Osteoblast (primary cell): ENCODE measurements at regions not wholly inside any gene's neighbourhood (a gene's known extent, or its start where the extent isn't known, plus 50 kb on each side); places are given as distances from the start of the nearest gene placed in this dataset.

Experiments
- DNase-seq: peaks from one replicate; pipeline ENCODE4 v3.0.0; 2011; ENCODE audit warnings: low spot score, mixed read lengths; ENCODE audit not compliant: insufficient read length; ENCODE audit errors: missing footprints
- H2AFZ ChIP-seq: 2 replicates; pipeline ENCODE4 v1.6.0; 2011; ENCODE audit warnings: mild to moderate bottlenecking, low read length
- H3K27ac ChIP-seq: 2 replicates; pipeline ENCODE4 v1.5.1; 2011; ENCODE audit warnings: mild to moderate bottlenecking, low read depth, low read length, moderate library complexity
- H3K27me3 ChIP-seq: 2 replicates; pipeline ENCODE4 v1.6.0; 2012; ENCODE audit warnings: mild to moderate bottlenecking, control low read depth, inconsistent platforms, low read length, moderate library complexity; ENCODE audit not compliant: insufficient read depth
- H3K36me3 ChIP-seq: 2 replicates; pipeline ENCODE4 v1.5.1; 2011; ENCODE audit warnings: mild to moderate bottlenecking, low read length, control low read depth, moderate library complexity; ENCODE audit not compliant: insufficient read depth
- H3K4me1 ChIP-seq: 2 replicates; pipeline ENCODE4 v1.5.1; 2011; ENCODE audit warnings: mild to moderate bottlenecking, low read length, control low read depth, moderate library complexity; ENCODE audit not compliant: insufficient read depth
- H3K4me2 ChIP-seq: 2 replicates; pipeline ENCODE4 v1.6.0; 2011; ENCODE audit warnings: mild to moderate bottlenecking, low read length; ENCODE audit not compliant: insufficient read depth
- H3K4me3 ChIP-seq: fragments of 200-600 bp; sonication (generic); 3 replicates; pipeline ENCODE4 v1.5.1; 2012; ENCODE audit warnings: mild to moderate bottlenecking, low read length, inconsistent platforms; ENCODE audit not compliant: insufficient read depth
- H3K79me2 ChIP-seq: 2 replicates; pipeline ENCODE4 v1.6.0; 2012; ENCODE audit warnings: mild to moderate bottlenecking, low read length, control low read depth, inconsistent platforms; ENCODE audit not compliant: insufficient read depth
- H3K9me3 ChIP-seq: 2 replicates; pipeline ENCODE4 v1.5.1; 2011; ENCODE audit warnings: low read depth, low read length, control low read depth
- H4K20me1 ChIP-seq: 2 replicates; pipeline ENCODE4 v1.6.0; 2012; ENCODE audit warnings: mild to moderate bottlenecking, low read length, control low read depth; ENCODE audit not compliant: insufficient read depth
- CTCF ChIP-seq: IDR thresholded peaks from 2 replicates; pipeline ENCODE4 v1.5.1; 2011; ENCODE audit warnings: mild to moderate bottlenecking, low read depth, low read length, moderate library complexity; ENCODE audit errors: extremely low read depth

- H3K36me3 ChIP-seq = no peaks in the 10 kb centered on the region
- no peaks in the 10 kb centered on the region for H3K27me3 ChIP-seq
- H3K4me1 ChIP-seq = no peaks in the 10 kb centered on the region
- H3K4me3 ChIP-seq = no peak overlapping the region
- DNase-seq = no peak
- H3K4me2 ChIP-seq = no peak overlapping the region
- no peaks in the 10 kb centered on the region for H4K20me1 ChIP-seq
- H3K27ac ChIP-seq = no peak overlapping the region
- no peak overlapping the region for H2AFZ ChIP-seq
- no peaks in the 10 kb centered on the region for H3K79me2 ChIP-seq
- no peak for TF ChIP-seq CTCF
- H3K9me3 ChIP-seq = no peaks in the 10 kb centered on the region
Observed at GRCh38 chr9:3080951-3081350, 237.1 kb upstream of the PUM3 start.

GRCh38 chr9:3074247-3074646, 230.4 kb upstream of the PUM3 start:
- no peak overlapping the region for H2AFZ ChIP-seq
- H3K9me3 ChIP-seq = no peaks in the 10 kb centered on the region
- H3K27me3 ChIP-seq = no peaks in the 10 kb centered on the region
- no peaks in the 10 kb centered on the region for H3K36me3 ChIP-seq
- H3K4me1 ChIP-seq = no peaks in the 10 kb centered on the region
- no peak overlapping the region for H3K4me3 ChIP-seq
- no peak overlapping the region for H3K27ac ChIP-seq
- no peaks in the 10 kb centered on the region for H3K79me2 ChIP-seq
- H4K20me1 ChIP-seq = no peaks in the 10 kb centered on the region
- no peak overlapping the region for H3K4me2 ChIP-seq
- TF ChIP-seq CTCF = no peak
- no peak for DNase-seq

DNA sequence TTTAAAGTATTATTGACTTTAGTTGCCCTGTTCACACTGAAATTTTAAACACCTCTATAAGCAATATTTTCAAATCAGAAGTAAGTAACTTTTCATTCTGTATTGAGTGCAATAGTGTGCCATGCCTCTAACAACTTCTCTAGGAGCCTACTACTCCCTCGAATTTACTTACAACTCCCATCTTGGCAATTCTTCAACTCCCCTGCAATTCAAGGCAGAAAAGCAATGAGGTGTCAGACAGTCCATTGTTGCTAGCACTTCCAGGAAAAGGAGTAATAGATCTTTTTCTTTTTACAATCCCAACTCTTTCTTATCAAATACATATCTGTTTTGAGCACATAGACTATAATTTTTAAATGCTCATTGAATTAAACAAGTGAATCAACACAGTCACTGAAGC, 222.7 kb upstream of the PUM3 start:
- no peak for DNase-seq
- no peaks in the 10 kb centered on the region for H3K79me2 ChIP-seq
- no peaks in the 10 kb centered on the region for H3K27me3 ChIP-seq
- H3K36me3 ChIP-seq = no peaks in the 10 kb centered on the region
- no peak overlapping the region for H2AFZ ChIP-seq
- H3K4me3 ChIP-seq = no peak overlapping the region
- no peak overlapping the region for H3K27ac ChIP-seq
- no peaks in the 10 kb centered on the region for H3K4me1 ChIP-seq
- no peaks in the 10 kb centered on the region for H3K9me3 ChIP-seq
- H4K20me1 ChIP-seq = no peaks in the 10 kb centered on the region
- TF ChIP-seq CTCF = no peak
- H3K4me2 ChIP-seq = no peak overlapping the region

- no peaks in the 10 kb centered on the region for H3K9me3 ChIP-seq
- H3K27me3 ChIP-seq = no peaks in the 10 kb centered on the region
- TF ChIP-seq CTCF = no peak
- H3K36me3 ChIP-seq = no peaks in the 10 kb centered on the region
- no peak overlapping the region for H2AFZ ChIP-seq
- no peaks in the 10 kb centered on the region for H3K4me1 ChIP-seq
- no peak overlapping the region for H3K4me3 ChIP-seq
- no peak overlapping the region for H3K27ac ChIP-seq
- H4K20me1 ChIP-seq = no peaks in the 10 kb centered on the region
- no peaks in the 10 kb centered on the region for H3K79me2 ChIP-seq
- no peak overlapping the region for H3K4me2 ChIP-seq
- peak; percentile 69 for DNase-seq
Observed at GRCh38 chr9:3059781-3060468, 216.0 kb upstream of the PUM3 start.
